IMR-90 (cell line): ENCODE measurements at regions not wholly inside any gene's neighbourhood (a gene's known extent, or its start where the extent isn't known, plus 50 kb on each side); places are given as distances from the start of the nearest gene placed in this dataset.

Experiments
- ATAC-seq: fragments of 200-7000 bp; cut with Tn5 transposase; 2 replicates; pipeline ENCODE4 v1.9.1; 2020; ENCODE audit warnings: low read depth, mild to moderate bottlenecking, moderate library complexity
- BruUV-seq: library from RNA; stranded (reverse); fragments of 400-500 nt; replicated peaks from 2 replicates; lab custom pipeline; 2021; lab: Mats Ljungman, UMichigan
- CTCF ChIA-PET: fragments of 300-600 bp; formaldehyde crosslinking; extraction: SDS; loops from one replicate; lab custom pipeline; 2021; ENCODE audit warnings: antibody characterized with exemption; lab: Yijun Ruan, JAX
- POLR2A ChIA-PET: fragments of 300-600 bp; sonication (Branson Sonifier 250); formaldehyde crosslinking; loops from one replicate; lab custom pipeline; 2022; ENCODE audit warnings: antibody characterized with exemption; ENCODE audit not compliant: unreplicated experiment; lab: Charles Lee
- DNase-seq: peaks from one replicate; pipeline ENCODE4 v3.0.0; 2013
- H2AFZ ChIP-seq: replicated peaks from 2 replicates; pipeline ENCODE3; 2013; ENCODE audit warnings: low read length, mild to moderate bottlenecking; ENCODE audit not compliant: poor library complexity
- H2AK5ac ChIP-seq: 2 replicates; pipeline ENCODE4 v1.6.1; 2013; ENCODE audit warnings: low read depth, low read length, inconsistent platforms
- H2AK9ac ChIP-seq: replicated peaks from 2 replicates; pipeline ENCODE3; 2013; ENCODE audit warnings: mild to moderate bottlenecking, low read depth, low read length, moderate library complexity; ENCODE audit not compliant: poor library complexity
- H2BK120ac ChIP-seq: 2 replicates; pipeline ENCODE4 v1.6.1; 2013; ENCODE audit warnings: low read depth, low read length, inconsistent platforms
- H2BK15ac ChIP-seq: 3 replicates; pipeline ENCODE4 v1.6.1; 2013; ENCODE audit warnings: low read depth, low read length, inconsistent platforms
- H2BK20ac ChIP-seq: 2 replicates; pipeline ENCODE4 v1.6.1; 2013; ENCODE audit warnings: low read depth, mild to moderate bottlenecking, inconsistent platforms, low read length, moderate library complexity
- H2BK5ac ChIP-seq: 2 replicates; pipeline ENCODE4 v1.6.1; 2013; ENCODE audit warnings: mild to moderate bottlenecking, low read depth, low read length, inconsistent platforms; ENCODE audit not compliant: poor library complexity, severe bottlenecking
- H3K14ac ChIP-seq: replicated peaks from 2 replicates; pipeline ENCODE4 v1.6.1; 2013; ENCODE audit warnings: low read depth, low read length, inconsistent platforms
- H3K18ac ChIP-seq: 2 replicates; pipeline ENCODE4 v1.6.1; 2013; ENCODE audit warnings: low read depth, low read length, control low read depth
- H3K23ac ChIP-seq: 2 replicates; pipeline ENCODE4 v1.6.1; 2013; ENCODE audit warnings: low read depth, low read length, inconsistent platforms
- H3K27ac ChIP-seq: 2 replicates; pipeline ENCODE4 v1.5.1; 2013; ENCODE audit warnings: mild to moderate bottlenecking, control low read depth, low read length; ENCODE audit not compliant: insufficient read depth
- H3K27me3 ChIP-seq: 2 replicates; pipeline ENCODE4 v1.6.1; 2013; ENCODE audit warnings: low read length; ENCODE audit not compliant: control insufficient read depth, insufficient read depth
- H3K36me3 ChIP-seq: 2 replicates; pipeline ENCODE4 v1.6.1; 2013; ENCODE audit warnings: low read length, mixed read lengths; ENCODE audit not compliant: control insufficient read depth, insufficient read depth
- H3K4ac ChIP-seq: 2 replicates; pipeline ENCODE4 v1.6.1; 2013; ENCODE audit warnings: low read depth, low read length, inconsistent platforms
- H3K4me1 ChIP-seq: 2 replicates; pipeline ENCODE4 v1.6.1; 2013; ENCODE audit warnings: low read length, mixed read lengths; ENCODE audit not compliant: control insufficient read depth, insufficient read depth
- H3K4me2 ChIP-seq: 2 replicates; pipeline ENCODE4 v1.6.1; 2013; ENCODE audit warnings: low read depth, mild to moderate bottlenecking, control low read depth, low read length, moderate library complexity
- H3K4me3 ChIP-seq: 2 replicates; pipeline ENCODE4 v1.5.1; 2013; ENCODE audit warnings: low read depth, mild to moderate bottlenecking, control low read depth, low read length, moderate library complexity; ENCODE audit not compliant: insufficient read depth
- H3K56ac ChIP-seq: 2 replicates; pipeline ENCODE4 v1.6.1; 2013; ENCODE audit warnings: low read length, inconsistent platforms; ENCODE audit not compliant: insufficient read depth; ENCODE audit errors: extremely low read depth
- H3K79me1 ChIP-seq, 2 experiments: 2 replicates each; pipeline ENCODE4 v1.6.1; 2013; ENCODE audit warnings: low read length in 2 of 2, inconsistent platforms in 1 of 2, low read depth in 1 of 2
- H3K9ac ChIP-seq: 2 replicates; pipeline ENCODE4 v1.6.1; 2013; ENCODE audit warnings: low read depth, low read length, control low read depth
- H3K9me1 ChIP-seq: 2 replicates; pipeline ENCODE4 v1.6.1; 2013; ENCODE audit warnings: low read length, inconsistent platforms; ENCODE audit not compliant: insufficient read depth
- H3K9me3 ChIP-seq: 2 replicates; pipeline ENCODE4 v1.6.1; 2013; ENCODE audit warnings: low read length; ENCODE audit not compliant: control insufficient read depth, insufficient read depth
- H4K20me1 ChIP-seq: 2 replicates; pipeline ENCODE4 v1.6.1; 2013; ENCODE audit warnings: low read length, inconsistent platforms; ENCODE audit not compliant: insufficient read depth
- H4K5ac ChIP-seq: 2 replicates; pipeline ENCODE4 v1.6.1; 2013; ENCODE audit warnings: mild to moderate bottlenecking, low read depth, low read length, control low read depth
- H4K8ac ChIP-seq, 2 experiments: 2 replicates each; pipeline ENCODE4 v1.6.1; 2013; ENCODE audit warnings: low read depth in 2 of 2, low read length in 2 of 2, control low read depth in 1 of 2, inconsistent platforms in 1 of 2
- H4K91ac ChIP-seq: 2 replicates; pipeline ENCODE4 v1.6.1; 2013; ENCODE audit warnings: low read depth, low read length, inconsistent platforms; ENCODE audit not compliant: insufficient read depth
- POLR2A ChIP-seq: IDR thresholded peaks from 2 replicates; pipeline ENCODE4 v1.6.1; 2012; ENCODE audit warnings: mild to moderate bottlenecking, low read depth, low read length
- WGBS, 2 experiments: methylation state at CpG; one replicate each; pipeline versions ENCODE4 v1.1.5 to v1.1.7; 2013; ENCODE audit warnings: missing lambda C conversion rate in 2 of 2; ENCODE audit not compliant: insufficient read length in 1 of 2; ENCODE audit errors: extremely low coverage in 2 of 2; 5-methylcytosine and 5-hydroxymethylcytosine counted together
- dilution Hi-C: fragments of 300-500 bp; cut with HindIII; formaldehyde crosslinking; loops from one replicate; pipeline ENCODE4 v1.14.3; 2018; ENCODE audit warnings: low sequenced_read_pairs; ENCODE audit not compliant: unreplicated experiment
- in situ Hi-C: fragments of 300-500 bp; cut with MboI; formaldehyde crosslinking; loops from 3 replicates; pipeline ENCODE4 v1.14.3; 2019; ENCODE audit warnings: low sequenced_read_pairs, inconsistent platforms, mixed read lengths
- intact Hi-C: fragments of 100-400 bp; cut with micrococcal nuclease; formaldehyde crosslinking; loops from 2 replicates; pipeline ENCODE4 v1.10.0; 2022

- no peak for ATAC-seq
- Histone ChIP-seq H2BK15ac (no peak overlapping the region), H3K36me3 (no peaks in the 10 kb centered on the region), H2AFZ (no peak overlapping the region), H3K14ac (no peak overlapping the region), H3K9me1 (no peaks in the 10 kb centered on the region), H3K4me1 (no peaks in the 10 kb centered on the region), H2BK5ac (no peak overlapping the region), H3K9ac (no peak overlapping the region), H4K91ac (no peak overlapping the region), H3K18ac (no peak overlapping the region), H3K27ac (no peak overlapping the region), H3K56ac (no peak overlapping the region), H3K27me3 (no peaks in the 10 kb centered on the region), H2AK9ac (no peak overlapping the region), H2BK120ac (no peak overlapping the region), H3K4me3 (no peak overlapping the region), H3K4me2 (no peak overlapping the region), H3K23ac (no peak overlapping the region), H4K20me1 (no peaks in the 10 kb centered on the region), H3K4ac (no peak overlapping the region), H3K9me3 (no peaks in the 10 kb centered on the region), H2BK20ac (no peak overlapping the region), H4K5ac (no peak overlapping the region), H3K79me1 (no peaks in the 10 kb centered on the region), H4K8ac (no peak overlapping the region), H2AK5ac (no peak overlapping the region)
- dilution Hi-C loops = no loop called here
- intact Hi-C loops = no loop called here
- WGBS, 2 experiments = no CpG with 5 or more reads among the region's 1 CpG
- in situ Hi-C loops = no loop called here
- BruUV-seq = no TSS peak
- DNase-seq = no peak
- POLR2A ChIA-PET = no interaction called here
- CTCF ChIA-PET = no interaction called here
- TF ChIP-seq POLR2A = no peak
These were observed 1153.9 kb downstream of the CDH11 start for GRCh38 chr16:63967966-63968365.
